K562 (cell line): ENCODE measurements at regions not wholly inside any gene's neighbourhood (a gene's known extent, or its start where the extent isn't known, plus 50 kb on each side); places are given as distances from the start of the nearest gene placed in this dataset.

ENCODE experiments used
- ATAC-seq: fragments of 200-7000 bp; cut with Tn5 transposase; 3 replicates; pipeline ENCODE4 v1.9.1; 2020; ENCODE audit warnings: moderate library complexity
- BruUV-seq: library from RNA; stranded (reverse); fragments of 400-500 nt; replicated peaks from 2 replicates; lab custom pipeline; 2021; lab: Mats Ljungman, UMichigan
- CTCF ChIA-PET: fragments of 300-600 bp; formaldehyde crosslinking; extraction: SDS; loops from one replicate; lab custom pipeline; 2021; ENCODE audit warnings: low intra/inter-chr PET ratio; lab: Yijun Ruan, JAX
- POLR2A ChIA-PET: fragments of 300-600, 350-650 bp; sonication (Branson Sonifier 250); formaldehyde crosslinking; extraction: SDS; loops from one replicate; lab custom pipeline; 2021; ENCODE audit warnings: antibody characterized with exemption, inconsistent platforms; lab: Yijun Ruan, JAX
- DNase-seq, 4 experiments: peaks; one replicate each; pipeline versions ENCODE4 v3.0.0 to v3.0.0-alpha.2; 2011 to 2018; ENCODE audit warnings: low spot score in 3 of 4, mixed read lengths in 3 of 4; ENCODE audit errors: extremely low read depth in 1 of 4
- FAIRE-seq: peaks from 2 replicates; lab custom pipeline; 2011; peaks lifted over from hg19 to GRCh38; lab: Jason Lieb, UNC
- H2AFZ ChIP-seq: 2 replicates; pipeline ENCODE4 v1.6.0; 2011; ENCODE audit warnings: low read depth, low read length, control low read depth, inconsistent platforms
- H3K27ac ChIP-seq: fragments of 200-600 bp; 3 replicates; pipeline ENCODE4 v1.8.0; 2011; ENCODE audit warnings: low read depth, mild to moderate bottlenecking, control low read depth, inconsistent platforms, low read length, moderate library complexity, mixed read lengths; ENCODE audit errors: extremely low read depth
- H3K27me3 ChIP-seq, 2 experiments: fragments of 300-600 bp in 1 of 2; 2 replicates in 1 of 2; 3 replicates in 1 of 2; pipeline versions ENCODE4 v1.6.0 to v1.8.0; 2011; ENCODE audit warnings: inconsistent platforms in 2 of 2, low read length in 2 of 2, mild to moderate bottlenecking in 1 of 2, mixed read lengths in 1 of 2, moderate library complexity in 1 of 2; ENCODE audit not compliant: control insufficient read depth in 2 of 2, insufficient read depth in 2 of 2
- H3K36me3 ChIP-seq: fragments of 300-600 bp; 3 replicates; pipeline ENCODE4 v1.8.0; 2011; ENCODE audit warnings: mild to moderate bottlenecking, low read length, inconsistent platforms; ENCODE audit not compliant: control insufficient read depth, insufficient read depth
- H3K4me1 ChIP-seq, 2 experiments: fragments of 200-600 bp in 1 of 2; replicated peaks in 1 of 2; 2 replicates in 1 of 2; 3 replicates in 1 of 2; pipeline versions ENCODE4 v1.5.1 to v1.8.0; 2011; ENCODE audit warnings: inconsistent platforms in 2 of 2, low read length in 2 of 2, mild to moderate bottlenecking in 1 of 2, mixed read lengths in 1 of 2, moderate library complexity in 1 of 2; ENCODE audit not compliant: control insufficient read depth in 2 of 2, insufficient read depth in 2 of 2
- H3K4me2 ChIP-seq: 2 replicates; pipeline ENCODE4 v1.6.1; 2011; ENCODE audit warnings: low read length, control low read depth, inconsistent platforms, mixed read lengths; ENCODE audit not compliant: insufficient read depth
- H3K4me3 ChIP-seq: fragments of 200-600 bp; sonication (generic), shearing (Covaris generic); 2 replicates; pipeline ENCODE4 v1.5.1; 2016; ENCODE audit warnings: control low read depth, inconsistent platforms
- H3K79me2 ChIP-seq: fragments of 200-600 bp; 3 replicates; pipeline ENCODE4 v1.8.0; 2011; ENCODE audit warnings: low read length, inconsistent platforms; ENCODE audit not compliant: control insufficient read depth, insufficient read depth
- H3K9ac ChIP-seq, 2 experiments: 2 replicates each; pipeline versions ENCODE4 v1.6.0 to v1.6.1; 2011; ENCODE audit warnings: low read depth in 2 of 2, low read length in 2 of 2, control low read depth in 1 of 2, inconsistent platforms in 1 of 2, mild to moderate bottlenecking in 1 of 2, mixed read lengths in 1 of 2; ENCODE audit not compliant: insufficient read depth in 1 of 2
- H3K9me1 ChIP-seq: one replicate; pipeline ENCODE4 v1.6.0; 2011; ENCODE audit warnings: inconsistent platforms, mild to moderate bottlenecking, low read length, moderate library complexity; ENCODE audit not compliant: control insufficient read depth, insufficient read depth
- H3K9me3 ChIP-seq: replicated peaks from 2 replicates; pipeline ENCODE4 v1.5.1; 2011; ENCODE audit warnings: low read depth, low read length, inconsistent platforms; ENCODE audit not compliant: control insufficient read depth, insufficient read depth
- H4K20me1 ChIP-seq: replicated peaks from 2 replicates; pipeline ENCODE4 v1.6.1; 2011; ENCODE audit warnings: low read length, inconsistent platforms, mixed read lengths; ENCODE audit not compliant: control insufficient read depth, insufficient read depth
- CUX1 ChIP-seq: fragments of 200-800 bp; sonication (Bioruptor generic); IDR thresholded peaks from 2 replicates; pipeline ENCODE4 v1.6.1; 2016; ENCODE audit warnings: missing genetic modification characterization, missing compliant biosample characterization
- E2F8 ChIP-seq: fragments of 450-650 bp; IDR thresholded peaks from 2 replicates; pipeline ENCODE4 v1.7.1; 2018; ENCODE audit warnings: mild to moderate bottlenecking, low read depth; ENCODE audit not compliant: partially characterized antibody
- E4F1 ChIP-seq: fragments of 250-450 bp; sonication (Bioruptor Pico); IDR thresholded peaks from 2 replicates; pipeline ENCODE4 v1.5.0; 2021; ENCODE audit warnings: mild to moderate bottlenecking, borderline replicate concordance
- HDAC3 ChIP-seq: fragments of 450-650 bp; IDR thresholded peaks from 2 replicates; pipeline ENCODE4 v1.6.1; 2018; ENCODE audit warnings: borderline replicate concordance, mild to moderate bottlenecking, moderate library complexity; ENCODE audit not compliant: partially characterized antibody
- POU5F1 ChIP-seq: fragments of 150-350 bp; IDR thresholded peaks from 2 replicates; pipeline ENCODE4 v1.6.1; 2014; ENCODE audit warnings: borderline replicate concordance, low read length, low read depth, mild to moderate bottlenecking; ENCODE audit not compliant: partially characterized antibody
- SIRT6 ChIP-seq: IDR thresholded peaks from one replicate; pipeline ENCODE4 v1.6.1; 2012; ENCODE audit warnings: low read depth, mild to moderate bottlenecking, control low read depth, inconsistent platforms, low read length, moderate library complexity
- U2AF1 ChIP-seq: fragments of 200-400 bp; formaldehyde crosslinking; optimal IDR thresholded peaks from 2 replicates; pipeline ENCODE3; 2017; ENCODE audit warnings: mild to moderate bottlenecking, low read depth, low read length, moderate library complexity
- ZNF133 ChIP-seq: fragments of 250-450 bp; sonication (Bioruptor Pico); IDR thresholded peaks from 2 replicates; pipeline ENCODE4 v1.4.0; 2020; ENCODE audit warnings: mild to moderate bottlenecking
- ZNF764 ChIP-seq: fragments of 250-450 bp; sonication (Bioruptor Pico); IDR thresholded peaks from 2 replicates; pipeline ENCODE4 v1.4.0; 2020; ENCODE audit warnings: low read depth, mild to moderate bottlenecking, moderate library complexity
- WGBS: fragments of 100-300 bp; shearing (Covaris generic); methylation state at CpG from one replicate; pipeline ENCODE4 v1.1.6; 2016; ENCODE audit warnings: low coverage, mixed read lengths; ENCODE audit not compliant: insufficient coverage; ENCODE audit errors: missing lambda C conversion rate; 5-methylcytosine and 5-hydroxymethylcytosine counted together
- in situ Hi-C: fragments of 300-500 bp; cut with MboI; formaldehyde crosslinking; loops from 4 replicates; pipeline ENCODE4 v1.15.0; 2018; ENCODE audit warnings: inconsistent platforms, mixed read lengths
- intact Hi-C: fragments of 100-400 bp; cut with micrococcal nuclease; formaldehyde crosslinking; loops from 2 replicates; pipeline ENCODE4 v1.14.2; 2022

GRCh38 chr4:188492886-188493285 is 353.6 kb downstream of the TRIML1 start:
- POLR2A ChIA-PET: no interaction called here
- Histone ChIP-seq H2AFZ (no peak overlapping the region), H3K36me3 (no peaks in the 10 kb centered on the region), H3K4me2 (no peak overlapping the region), H3K27me3 (no peaks in the 10 kb centered on the region), H3K9me1 (no peaks in the 10 kb centered on the region), H3K79me2 (no peaks in the 10 kb centered on the region), H3K4me3 (no peak overlapping the region), H3K9me3 (no peaks in the 10 kb centered on the region), H3K4me1 (no peaks in the 10 kb centered on the region), H4K20me1 (no peaks in the 10 kb centered on the region), H3K27ac (no peak overlapping the region), H3K9ac (no peak overlapping the region)
- 0% methylated on average over 5 of the region's 6 CpGs for WGBS
- in situ Hi-C loops: no loop called here
- no peak for ATAC-seq
- CTCF ChIA-PET: no interaction called here
- BruUV-seq: no TSS peak
- FAIRE-seq: no peak
- DNase-seq: no peak
- intact Hi-C loops: no loop called here
- TF ChIP-seq U2AF1: no peak
- TF ChIP-seq ZNF133: no peak
- TF ChIP-seq E2F8: no peak
- TF ChIP-seq CUX1 (CRISPR knock-in tag): no peak
- TF ChIP-seq ZNF764 (CRISPR knock-in tag): no peak
- TF ChIP-seq SIRT6: no peak
- no peak for TF ChIP-seq HDAC3
- no peak for TF ChIP-seq POU5F1
- TF ChIP-seq E4F1 (CRISPR knock-in tag): no peak
